Caco-2 (cell line): ENCODE measurements at regions not wholly inside any gene's neighbourhood (a gene's known extent, or its start where the extent isn't known, plus 50 kb on each side); places are given as distances from the start of the nearest gene placed in this dataset.
"Not testable (repeated sequence)": the region's sequence is repeated elsewhere in the genome, so short reads cannot be mapped to it uniquely, and the experiment has no call there.

Experiments
- BruUV-seq: library from RNA; stranded (reverse); fragments of 400-500 nt; replicated peaks from 2 replicates; lab custom pipeline; 2021; lab: Mats Ljungman, UMichigan
- CTCF ChIA-PET: fragments of 300-600 bp; sonication (Branson Sonifier 250); formaldehyde crosslinking; loops from one replicate; lab custom pipeline; 2022; ENCODE audit warnings: antibody characterized with exemption; lab: Charles Lee
- POLR2A ChIA-PET: fragments of 300-600 bp; sonication (Branson Sonifier 250); formaldehyde crosslinking; loops from one replicate; lab custom pipeline; 2022; ENCODE audit warnings: antibody characterized with exemption; lab: Charles Lee
- DNase-seq, 2 experiments: peaks; one replicate each; pipeline versions ENCODE4 v3.0.0 to v3.0.0-alpha.2; 2020 to 2022
- H3K27me3 ChIP-seq: replicated peaks from 2 replicates; pipeline ENCODE4 v1.6.0; 2011; ENCODE audit warnings: low read length; ENCODE audit not compliant: control insufficient read depth, insufficient read depth
- H3K36me3 ChIP-seq: 2 replicates; pipeline ENCODE4 v1.5.1; 2011; ENCODE audit warnings: low read length; ENCODE audit not compliant: control insufficient read depth, insufficient read depth
- H3K4me1 ChIP-seq: fragments of 250-450 bp; sonication (Bioruptor Pico); 2 replicates; pipeline ENCODE4 v1.5.1; 2020; ENCODE audit warnings: mild to moderate bottlenecking
- H3K4me3 ChIP-seq: 2 replicates; pipeline ENCODE4 v1.5.1; 2011; ENCODE audit warnings: low read depth, mild to moderate bottlenecking, control low read depth, low read length
- H3K9me3 ChIP-seq: fragments of 250-450 bp; sonication (Bioruptor Pico); 2 replicates; pipeline ENCODE4 v1.5.1; 2020; ENCODE audit warnings: mild to moderate bottlenecking, moderate library complexity
- H3K27ac Mint-ChIP-seq: one replicate; pipeline ENCODE4 v1.8.0; 2022; ENCODE audit warnings: mixed read lengths; ENCODE audit not compliant: unreplicated experiment
- H3K27me3 Mint-ChIP-seq: one replicate; pipeline ENCODE4 v1.8.0; 2022; ENCODE audit warnings: mixed read lengths; ENCODE audit not compliant: insufficient read depth, unreplicated experiment
- H3K36me3 Mint-ChIP-seq: one replicate; pipeline ENCODE4 v1.8.0; 2022; ENCODE audit warnings: mild to moderate bottlenecking, mixed read lengths; ENCODE audit not compliant: insufficient read depth, unreplicated experiment
- H3K4me1 Mint-ChIP-seq: one replicate; pipeline ENCODE4 v1.8.0; 2022; ENCODE audit warnings: low read depth, mixed read lengths; ENCODE audit not compliant: unreplicated experiment
- H3K4me3 Mint-ChIP-seq: one replicate; pipeline ENCODE4 v1.8.0; 2022; ENCODE audit warnings: mild to moderate bottlenecking, moderate library complexity, mixed read lengths; ENCODE audit not compliant: unreplicated experiment
- H3K9me3 Mint-ChIP-seq: one replicate; pipeline ENCODE4 v1.8.0; 2022; ENCODE audit warnings: mixed read lengths; ENCODE audit not compliant: unreplicated experiment
- intact Hi-C: fragments of 100-400 bp; cut with micrococcal nuclease; formaldehyde crosslinking; loops from one replicate; pipeline ENCODE4 v1.10.0; 2022; ENCODE audit not compliant: unreplicated experiment
- TF ChIP-seq, protein P1 (sequence below), 2 experiments: fragments of 200-600 bp in 1 of 2; IDR thresholded peaks; 1 replicate in 1 of 2; 2 replicates in 1 of 2; pipeline versions ENCODE4 v1.5.1 to v1.8.0; 2011 to 2022; ENCODE audit warnings: antibody characterized with exemption in 1 of 2, control low read depth in 1 of 2, inconsistent platforms in 1 of 2, low read depth in 1 of 2, low read length in 1 of 2, mild to moderate bottlenecking in 1 of 2, moderate library complexity in 1 of 2; ENCODE audit not compliant: insufficient read depth in 1 of 2, severe bottlenecking in 1 of 2, unreplicated experiment in 1 of 2

DNA sequence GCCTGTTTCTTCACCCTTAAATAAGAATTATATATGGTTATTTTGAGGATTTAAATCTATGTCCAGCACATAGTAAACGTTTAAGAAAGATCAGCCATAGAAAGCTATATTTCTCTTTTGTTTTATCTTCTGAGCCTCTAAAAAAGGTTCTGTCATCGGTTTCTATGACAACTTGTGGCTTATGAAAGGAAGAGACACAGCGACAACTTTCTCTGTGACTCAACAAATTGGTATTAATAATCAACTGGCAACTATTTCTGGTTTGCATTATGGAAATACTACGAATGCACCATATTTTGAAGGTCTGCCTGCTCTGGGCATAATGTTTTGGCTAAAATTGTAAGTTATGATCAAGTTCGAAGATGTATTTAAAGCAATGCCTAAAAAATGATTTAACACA is 751.0 kb downstream of the CD109 start:
- Histone ChIP-seq H3K9me3 (no peaks in the 10 kb centered on the region), H3K36me3 (no peaks in the 10 kb centered on the region), H3K27me3 (no peaks in the 10 kb centered on the region), H3K4me3 (no peak overlapping the region), H3K4me1 (no peaks in the 10 kb centered on the region)
- TF ChIP-seq, protein P1, sequence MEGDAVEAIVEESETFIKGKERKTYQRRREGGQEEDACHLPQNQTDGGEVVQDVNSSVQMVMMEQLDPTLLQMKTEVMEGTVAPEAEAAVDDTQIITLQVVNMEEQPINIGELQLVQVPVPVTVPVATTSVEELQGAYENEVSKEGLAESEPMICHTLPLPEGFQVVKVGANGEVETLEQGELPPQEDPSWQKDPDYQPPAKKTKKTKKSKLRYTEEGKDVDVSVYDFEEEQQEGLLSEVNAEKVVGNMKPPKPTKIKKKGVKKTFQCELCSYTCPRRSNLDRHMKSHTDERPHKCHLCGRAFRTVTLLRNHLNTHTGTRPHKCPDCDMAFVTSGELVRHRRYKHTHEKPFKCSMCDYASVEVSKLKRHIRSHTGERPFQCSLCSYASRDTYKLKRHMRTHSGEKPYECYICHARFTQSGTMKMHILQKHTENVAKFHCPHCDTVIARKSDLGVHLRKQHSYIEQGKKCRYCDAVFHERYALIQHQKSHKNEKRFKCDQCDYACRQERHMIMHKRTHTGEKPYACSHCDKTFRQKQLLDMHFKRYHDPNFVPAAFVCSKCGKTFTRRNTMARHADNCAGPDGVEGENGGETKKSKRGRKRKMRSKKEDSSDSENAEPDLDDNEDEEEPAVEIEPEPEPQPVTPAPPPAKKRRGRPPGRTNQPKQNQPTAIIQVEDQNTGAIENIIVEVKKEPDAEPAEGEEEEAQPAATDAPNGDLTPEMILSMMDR (IDR thresholded peaks at IDR 0.05; ENCODE audit: insufficient read depth in 1 of 2, low read depth in 1 of 2, low read length in 1 of 2, severe bottlenecking in 1 of 2, unreplicated experiment in 1 of 2) = no peak
- Mint-ChIP-seq H3K4me1 (no peaks in the 10 kb centered on the region), H3K27ac (no peak overlapping the region), H3K4me3 (no peak overlapping the region), H3K36me3 (no peaks in the 10 kb centered on the region), H3K27me3 (no peaks in the 10 kb centered on the region), H3K9me3 (no peaks in the 10 kb centered on the region)
- POLR2A ChIA-PET = no interaction called here
- no TSS peak for BruUV-seq
- intact Hi-C loops = no loop called here
- no peak for DNase-seq
- CTCF ChIA-PET = no interaction called here

DNA sequence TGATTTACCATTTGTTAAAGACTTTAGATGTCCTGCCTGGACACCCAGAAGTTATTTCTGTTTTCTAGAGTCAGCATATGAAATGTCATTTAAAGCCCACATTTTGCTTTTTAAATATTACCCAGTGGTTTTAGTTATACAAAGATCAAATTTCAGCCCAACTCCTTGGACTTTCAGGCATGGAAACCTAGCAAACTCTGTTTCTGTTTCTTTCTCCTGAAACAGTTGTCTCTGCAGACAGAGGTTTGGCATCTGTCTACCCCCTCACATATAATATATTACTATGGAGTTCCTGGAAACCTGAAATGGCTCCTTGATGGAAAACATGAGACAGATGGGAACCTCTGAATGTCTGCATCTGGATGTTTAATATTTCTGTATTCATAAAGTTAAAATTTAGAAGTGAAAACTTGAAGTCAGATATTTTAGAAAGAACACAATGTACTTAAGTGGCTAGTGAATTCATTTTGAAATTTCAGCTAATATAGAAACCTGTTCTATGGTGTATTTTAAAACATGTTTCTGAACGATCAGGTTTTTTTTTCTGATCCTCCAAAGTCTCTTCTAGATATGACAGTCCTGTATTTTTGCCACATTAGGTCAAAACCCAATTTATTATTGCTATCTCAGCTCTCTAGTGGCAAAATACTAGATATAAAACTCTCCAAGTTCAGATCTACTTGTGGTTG is 743.3 kb downstream of the CD109 start:
- H3K4me1 ChIP-seq = no peaks in the 10 kb centered on the region
- TF ChIP-seq, protein P1 (IDR thresholded peaks at IDR 0.05; ENCODE audit: insufficient read depth in 1 of 2, low read depth in 1 of 2, low read length in 1 of 2, severe bottlenecking in 1 of 2, unreplicated experiment in 1 of 2) = no peak
- Mint-ChIP-seq H3K4me1 (no peaks in the 10 kb centered on the region), H3K9me3 (no peaks in the 10 kb centered on the region), H3K27me3 (peaks cover 3% of the 10 kb centered on the region), H3K4me3 (no peak overlapping the region), H3K27ac (no peak overlapping the region), H3K36me3 (no peaks in the 10 kb centered on the region)
- intact Hi-C loops = no loop called here
- CTCF ChIA-PET = no interaction called here
- no peak overlapping the region for H3K4me3 ChIP-seq
- no peaks in the 10 kb centered on the region for H3K27me3 ChIP-seq
- no peaks in the 10 kb centered on the region for H3K36me3 ChIP-seq
- H3K9me3 ChIP-seq = no peaks in the 10 kb centered on the region
- BruUV-seq = no TSS peak
- POLR2A ChIA-PET = no interaction called here
- no peak for DNase-seq

GRCh38 chr6:74438395-74438794 is 742.4 kb downstream of the CD109 start:
- CTCF ChIA-PET, H3K36me3 Mint-ChIP-seq, BruUV-seq, H3K27me3 Mint-ChIP-seq, H3K27ac Mint-ChIP-seq, H3K27me3 ChIP-seq, H3K4me1 ChIP-seq, H3K4me1 Mint-ChIP-seq, H3K9me3 Mint-ChIP-seq, POLR2A ChIA-PET, H3K4me3 Mint-ChIP-seq, H3K9me3 ChIP-seq, DNase-seq, H3K4me3 ChIP-seq, H3K36me3 ChIP-seq, intact Hi-C loops: not testable (repeated sequence)
